CD4-positive, alpha-beta memory T cell (primary cell): ENCODE measurements at regions not wholly inside any gene's neighbourhood (a gene's known extent, or its start where the extent isn't known, plus 50 kb on each side); places are given as distances from the start of the nearest gene placed in this dataset.

Experiments used
- CTCF ChIA-PET: fragments of 350-600 bp; sonication (Branson Sonifier 250); formaldehyde crosslinking; loops from one replicate; lab custom pipeline; 2021; ENCODE audit warnings: inconsistent platforms; ENCODE audit not compliant: partially characterized antibody; lab: Charles Lee
- POLR2A ChIA-PET: fragments of 350-600 bp; sonication (Branson Sonifier 250); formaldehyde crosslinking; loops from one replicate; lab custom pipeline; 2021; ENCODE audit not compliant: partially characterized antibody; lab: Charles Lee
- DNase-seq, 5 donors: peaks; one replicate each; pipeline versions ENCODE4 v3.0.0 to v3.0.0-alpha.2; 2020 to 2022; ENCODE audit warnings: mixed read lengths in 1 of 5
- H3K27ac ChIP-seq: one replicate; pipeline ENCODE4 v1.7.0; 2013; ENCODE audit warnings: low read depth, low read length
- H3K27me3 ChIP-seq: 2 replicates; pipeline ENCODE4 v1.7.0; 2013; ENCODE audit warnings: mild to moderate bottlenecking, low read length, moderate library complexity; ENCODE audit not compliant: insufficient read depth
- H3K36me3 ChIP-seq: 2 replicates; pipeline ENCODE4 v1.7.0; 2013; ENCODE audit warnings: mild to moderate bottlenecking, low read length, moderate library complexity; ENCODE audit not compliant: insufficient read depth
- H3K4me1 ChIP-seq: 2 replicates; pipeline ENCODE4 v1.7.0; 2013; ENCODE audit warnings: mild to moderate bottlenecking, low read length, moderate library complexity; ENCODE audit not compliant: insufficient read depth
- H3K4me3 ChIP-seq, 2 donors: one replicate each; pipeline ENCODE4 v1.7.0; 2013; ENCODE audit warnings: low read length in 2 of 2, mild to moderate bottlenecking in 1 of 2
- H3K9me3 ChIP-seq, 2 donors: one replicate each; pipeline ENCODE4 v1.7.0; 2013; ENCODE audit warnings: low read length in 2 of 2, control low read depth in 1 of 2; ENCODE audit not compliant: control insufficient read depth in 1 of 2
- H3K27ac Mint-ChIP-seq, 7 donors: one replicate each; pipeline ENCODE4 v1.8.0; 2020 to 2021; ENCODE audit warnings: mixed read lengths in 7 of 7, mild to moderate bottlenecking in 6 of 7, inconsistent platforms in 3 of 7, moderate library complexity in 3 of 7
- H3K27me3 Mint-ChIP-seq, 2 donors: one replicate each; pipeline ENCODE4 v1.8.0; 2020 to 2021; ENCODE audit warnings: mixed read lengths in 2 of 2
- H3K36me3 Mint-ChIP-seq, 2 donors: one replicate each; pipeline ENCODE4 v1.8.0; 2020 to 2021; ENCODE audit warnings: mixed read lengths in 2 of 2, inconsistent platforms in 1 of 2, mild to moderate bottlenecking in 1 of 2
- H3K4me1 Mint-ChIP-seq, 4 donors: one replicate each; pipeline ENCODE4 v1.8.0; 2020 to 2021; ENCODE audit warnings: mixed read lengths in 4 of 4, mild to moderate bottlenecking in 1 of 4
- H3K4me3 Mint-ChIP-seq, 8 donors: one replicate each; pipeline ENCODE4 v1.8.0; 2020 to 2021; ENCODE audit warnings: mixed read lengths in 8 of 8, mild to moderate bottlenecking in 7 of 8, moderate library complexity in 6 of 8, inconsistent platforms in 3 of 8
- H3K9me3 Mint-ChIP-seq, 8 donors: one replicate each; pipeline ENCODE4 v1.8.0; 2020 to 2021; ENCODE audit warnings: mixed read lengths in 8 of 8, mild to moderate bottlenecking in 5 of 8, inconsistent platforms in 3 of 8, moderate library complexity in 1 of 8
- intact Hi-C: fragments of 100-400 bp; cut with micrococcal nuclease; formaldehyde crosslinking; loops from one replicate; pipeline ENCODE4 v1.15.1; 2023

- intact Hi-C loops = no loop called here
- Histone ChIP-seq H3K4me1 (no peaks in the 10 kb centered on the region), H3K27me3 (no peaks in the 10 kb centered on the region), H3K4me3 (no peak overlapping the region), H3K27ac (no peak overlapping the region), H3K36me3 (no peaks in the 10 kb centered on the region), H3K9me3 (no peaks in the 10 kb centered on the region)
- ChIA-PET CTCF (no interaction called here), POLR2A (no interaction called here)
- Mint-ChIP-seq H3K4me1 (no peaks in the 10 kb centered on the region), H3K9me3 (peaks cover 0 to 2% (median 0%) of the 10 kb centered on the region in 8 donors), H3K36me3 (no peaks in the 10 kb centered on the region), H3K4me3 (no peak overlapping the region), H3K27me3 (peaks cover 2 to 8% of the 10 kb centered on the region in 2 donors), H3K27ac (no peak overlapping the region)
- no peak for DNase-seq
Measured at GRCh38 chr18:77329651-77330050, 80.0 kb downstream of the GALR1 start.

- no peaks in the 10 kb centered on the region for H3K4me1 ChIP-seq
- no peak overlapping the region for H3K4me3 ChIP-seq
- no peak overlapping the region for H3K27ac ChIP-seq
- Mint-ChIP-seq H3K9me3 (peaks cover 0 to 4% (median 0%) of the 10 kb centered on the region in 8 donors), H3K36me3 (no peaks in the 10 kb centered on the region), H3K27ac (no peak overlapping the region), H3K27me3 (peaks cover 29% of the 10 kb centered on the region in 2 donors), H3K4me3 (no peak overlapping the region), H3K4me1 (no peaks in the 10 kb centered on the region)
- DNase-seq = no peak
- H3K36me3 ChIP-seq = no peaks in the 10 kb centered on the region
- CTCF ChIA-PET = no interaction called here
- intact Hi-C loops = no loop called here
- H3K27me3 ChIP-seq = no peaks in the 10 kb centered on the region
- POLR2A ChIA-PET = no interaction called here
- no peaks in the 10 kb centered on the region for H3K9me3 ChIP-seq
Measured at GRCh38 chr18:77334876-77335275, 85.2 kb downstream of the GALR1 start.

- CTCF ChIA-PET = no interaction called here
- H3K27me3 Mint-ChIP-seq = peaks cover 30 to 31% of the 10 kb centered on the region in 2 donors
Measured at GRCh38 chr18:77337604-77338003, 88.0 kb downstream of the GALR1 start.

GRCh38 chr18:77339093-77339492, 89.4 kb downstream of the GALR1 start:
- DNase-seq = no peak
- ChIA-PET POLR2A (no interaction called here), CTCF (no interaction called here)
- peaks cover 0 to 4% (median 0%) of the 10 kb centered on the region in 8 donors for H3K9me3 Mint-ChIP-seq
- no peak overlapping the region for H3K27ac Mint-ChIP-seq
- Histone ChIP-seq H3K4me3 (no peak overlapping the region), H3K36me3 (no peaks in the 10 kb centered on the region), H3K27ac (no peak overlapping the region), H3K9me3 (no peaks in the 10 kb centered on the region), H3K27me3 (no peaks in the 10 kb centered on the region), H3K4me1 (no peaks in the 10 kb centered on the region)
- no peaks in the 10 kb centered on the region for H3K4me1 Mint-ChIP-seq
- intact Hi-C loops = no loop called here
- no peak overlapping the region for H3K4me3 Mint-ChIP-seq
- H3K27me3 Mint-ChIP-seq = peaks cover 26 to 33% of the 10 kb centered on the region in 2 donors
- H3K36me3 Mint-ChIP-seq = no peaks in the 10 kb centered on the region

More at GRCh38 chr18:77337604-77338003, 88.0 kb downstream of the GALR1 start:
- no peaks in the 10 kb centered on the region for H3K36me3 Mint-ChIP-seq
- no peaks in the 10 kb centered on the region for H3K4me1 Mint-ChIP-seq
- no peaks in the 10 kb centered on the region for H3K4me1 ChIP-seq
- H3K4me3 Mint-ChIP-seq = no peak overlapping the region
- intact Hi-C loops = no loop called here
- no peak overlapping the region for H3K27ac Mint-ChIP-seq
- H3K4me3 ChIP-seq = no peak overlapping the region
- no peaks in the 10 kb centered on the region for H3K27me3 ChIP-seq
- no peak for DNase-seq
- H3K36me3 ChIP-seq = no peaks in the 10 kb centered on the region
- POLR2A ChIA-PET = no interaction called here
- H3K9me3 Mint-ChIP-seq = peaks cover 0 to 4% (median 0%) of the 10 kb centered on the region in 8 donors
- H3K9me3 ChIP-seq = no peaks in the 10 kb centered on the region
- H3K27ac ChIP-seq = no peak overlapping the region

- no peaks in the 10 kb centered on the region for H3K4me1 ChIP-seq
- CTCF ChIA-PET = no interaction called here
- no peak overlapping the region for H3K4me3 Mint-ChIP-seq
- no peaks in the 10 kb centered on the region for H3K4me1 Mint-ChIP-seq
- H3K36me3 Mint-ChIP-seq = no peaks in the 10 kb centered on the region
- no peak for DNase-seq
- intact Hi-C loops = no loop called here
- H3K36me3 ChIP-seq = no peaks in the 10 kb centered on the region
- no peak overlapping the region for H3K27ac Mint-ChIP-seq
- H3K4me3 ChIP-seq = no peak overlapping the region
- no peak overlapping the region for H3K27ac ChIP-seq
- H3K9me3 ChIP-seq = no peaks in the 10 kb centered on the region
- no peaks in the 10 kb centered on the region for H3K27me3 ChIP-seq
- POLR2A ChIA-PET = no interaction called here
- peaks cover 0 to 4% (median 0%) of the 10 kb centered on the region in 8 donors for H3K9me3 Mint-ChIP-seq
- H3K27me3 Mint-ChIP-seq = peaks cover 26 to 34% of the 10 kb centered on the region in 2 donors
Measured at GRCh38 chr18:77339623-77340022, 90.0 kb downstream of the GALR1 start.

GRCh38 chr18:77340815-77341214, 91.2 kb downstream of the GALR1 start:
- ChIA-PET CTCF (no interaction called here), POLR2A (no interaction called here)
- Mint-ChIP-seq H3K27me3 (peaks cover 25 to 27% of the 10 kb centered on the region in 2 donors), H3K4me3 (no peak overlapping the region), H3K36me3 (no peaks in the 10 kb centered on the region), H3K4me1 (no peaks in the 10 kb centered on the region), H3K9me3 (peaks cover 0 to 4% (median 0%) of the 10 kb centered on the region in 8 donors), H3K27ac (no peak overlapping the region)
- Histone ChIP-seq H3K27me3 (no peaks in the 10 kb centered on the region), H3K4me1 (no peaks in the 10 kb centered on the region), H3K36me3 (no peaks in the 10 kb centered on the region), H3K9me3 (no peaks in the 10 kb centered on the region), H3K27ac (no peak overlapping the region), H3K4me3 (no peak overlapping the region)
- intact Hi-C loops = no loop called here
- no peak for DNase-seq

- H3K27me3 ChIP-seq = no peaks in the 10 kb centered on the region
- CTCF ChIA-PET = no interaction called here
- DNase-seq = no peak
- Mint-ChIP-seq H3K36me3 (no peaks in the 10 kb centered on the region), H3K4me1 (no peaks in the 10 kb centered on the region), H3K27ac (no peak overlapping the region), H3K9me3 (no peaks in the 10 kb centered on the region), H3K27me3 (peaks cover 19 to 21% of the 10 kb centered on the region in 2 donors), H3K4me3 (no peak overlapping the region)
- H3K27ac ChIP-seq = no peak overlapping the region
- POLR2A ChIA-PET = no interaction called here
- H3K9me3 ChIP-seq = no peaks in the 10 kb centered on the region
- no peak overlapping the region for H3K4me3 ChIP-seq
- H3K4me1 ChIP-seq = no peaks in the 10 kb centered on the region
- no peaks in the 10 kb centered on the region for H3K36me3 ChIP-seq
- intact Hi-C loops = no loop called here
Measured at GRCh38 chr18:77341527-77342325, 92.1 kb downstream of the GALR1 start.
